MM.1S (cell line): ENCODE measurements at regions not wholly inside any gene's neighbourhood (a gene's known extent, or its start where the extent isn't known, plus 50 kb on each side); places are given as distances from the start of the nearest gene placed in this dataset.

ENCODE experiments used
- EZH2 ChIP-seq: fragments of 300-600 bp; sonication (generic); optimal IDR thresholded peaks from 2 replicates; pipeline ENCODE3; 2017; ENCODE audit warnings: low read depth, mild to moderate bottlenecking, antibody characterized with exemption, low read length, mixed read lengths
- EZH2phosphoT487 ChIP-seq: fragments of 300-600 bp; sonication (generic); IDR thresholded peaks from 2 replicates; pipeline ENCODE4 v1.6.1; 2018; ENCODE audit warnings: antibody characterized with exemption, low read length
- TF ChIP-seq, protein P1 (sequence below): fragments of 300-600 bp; sonication (generic); IDR thresholded peaks from 2 replicates; pipeline ENCODE4 v1.5.1; 2016; ENCODE audit warnings: antibody characterized with exemption, low read length, mixed read lengths

- TF ChIP-seq, protein P1, sequence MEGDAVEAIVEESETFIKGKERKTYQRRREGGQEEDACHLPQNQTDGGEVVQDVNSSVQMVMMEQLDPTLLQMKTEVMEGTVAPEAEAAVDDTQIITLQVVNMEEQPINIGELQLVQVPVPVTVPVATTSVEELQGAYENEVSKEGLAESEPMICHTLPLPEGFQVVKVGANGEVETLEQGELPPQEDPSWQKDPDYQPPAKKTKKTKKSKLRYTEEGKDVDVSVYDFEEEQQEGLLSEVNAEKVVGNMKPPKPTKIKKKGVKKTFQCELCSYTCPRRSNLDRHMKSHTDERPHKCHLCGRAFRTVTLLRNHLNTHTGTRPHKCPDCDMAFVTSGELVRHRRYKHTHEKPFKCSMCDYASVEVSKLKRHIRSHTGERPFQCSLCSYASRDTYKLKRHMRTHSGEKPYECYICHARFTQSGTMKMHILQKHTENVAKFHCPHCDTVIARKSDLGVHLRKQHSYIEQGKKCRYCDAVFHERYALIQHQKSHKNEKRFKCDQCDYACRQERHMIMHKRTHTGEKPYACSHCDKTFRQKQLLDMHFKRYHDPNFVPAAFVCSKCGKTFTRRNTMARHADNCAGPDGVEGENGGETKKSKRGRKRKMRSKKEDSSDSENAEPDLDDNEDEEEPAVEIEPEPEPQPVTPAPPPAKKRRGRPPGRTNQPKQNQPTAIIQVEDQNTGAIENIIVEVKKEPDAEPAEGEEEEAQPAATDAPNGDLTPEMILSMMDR = no peak
- TF ChIP-seq EZH2phosphoT487 (no peak), EZH2 (no peak)
Measured at GRCh38 chrX:452598-452997, 65.9 kb upstream of the PPP2R3B start.
